A204.1 (cell line): ENCODE measurements at regions not wholly inside any gene's neighbourhood (a gene's known extent, or its start where the extent isn't known, plus 50 kb on each side); places are given as distances from the start of the nearest gene placed in this dataset.
"Not testable (repeated sequence)": the region's sequence is repeated elsewhere in the genome, so short reads cannot be mapped to it uniquely, and the experiment has no call there.

Experiments used
- FAIRE-seq: peaks from 2 replicates; lab custom pipeline; 2012; peaks lifted over from hg19 to GRCh38; lab: Jason Lieb, UNC

- FAIRE-seq: no peak
These were observed 658.4 kb downstream of the UQCRFS1 start for GRCh38 chr19:28554321-28555091.

- FAIRE-seq: no peak
These were observed 659.2 kb downstream of the UQCRFS1 start for GRCh38 chr19:28553764-28554163.

GRCh38 chr19:28553005-28553404 lies 659.9 kb downstream of the UQCRFS1 start:
- no peak for FAIRE-seq

DNA sequence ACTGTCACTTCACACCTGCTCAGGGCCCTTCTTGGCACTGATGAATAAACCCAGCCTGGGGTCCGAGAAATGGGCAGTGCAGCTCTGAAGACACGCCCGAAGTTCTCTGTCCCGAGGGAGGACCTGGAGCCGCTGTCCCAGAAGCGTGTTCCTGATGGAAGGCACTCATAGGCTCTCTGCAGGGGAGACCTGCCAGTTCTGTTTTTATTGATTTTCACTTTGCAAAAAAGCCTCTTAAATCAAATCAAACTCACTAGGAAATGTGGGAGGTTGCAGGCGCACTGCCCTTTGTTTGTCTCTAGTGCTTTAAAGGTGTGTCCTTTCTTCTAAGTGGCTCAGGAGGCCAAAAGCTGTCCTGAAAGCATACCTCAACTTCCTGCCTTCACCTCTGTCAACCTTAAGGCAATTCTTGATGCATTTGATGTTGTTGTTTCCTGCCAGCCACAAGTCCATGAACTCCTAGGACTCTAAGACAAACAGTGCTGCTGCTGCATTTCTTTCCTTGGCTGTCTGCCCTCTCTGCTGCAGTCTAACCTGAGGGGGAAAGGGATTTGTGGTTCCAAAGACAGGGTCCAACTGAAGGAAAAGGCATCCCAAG lies 663.2 kb downstream of the UQCRFS1 start:
- FAIRE-seq: no peak

- no peak for FAIRE-seq
These were observed 666.7 kb downstream of the UQCRFS1 start for GRCh38 chr19:28546148-28546685.

- not testable (repeated sequence) for FAIRE-seq
These were observed 667.6 kb downstream of the UQCRFS1 start for GRCh38 chr19:28545397-28545796.

- no peak for FAIRE-seq
These were observed 668.3 kb downstream of the UQCRFS1 start for GRCh38 chr19:28544451-28545261.

GRCh38 chr19:28543244-28543776 lies 669.6 kb downstream of the UQCRFS1 start:
- FAIRE-seq: no peak

GRCh38 chr19:28542394-28543243 lies 670.3 kb downstream of the UQCRFS1 start:
- FAIRE-seq: no peak

DNA sequence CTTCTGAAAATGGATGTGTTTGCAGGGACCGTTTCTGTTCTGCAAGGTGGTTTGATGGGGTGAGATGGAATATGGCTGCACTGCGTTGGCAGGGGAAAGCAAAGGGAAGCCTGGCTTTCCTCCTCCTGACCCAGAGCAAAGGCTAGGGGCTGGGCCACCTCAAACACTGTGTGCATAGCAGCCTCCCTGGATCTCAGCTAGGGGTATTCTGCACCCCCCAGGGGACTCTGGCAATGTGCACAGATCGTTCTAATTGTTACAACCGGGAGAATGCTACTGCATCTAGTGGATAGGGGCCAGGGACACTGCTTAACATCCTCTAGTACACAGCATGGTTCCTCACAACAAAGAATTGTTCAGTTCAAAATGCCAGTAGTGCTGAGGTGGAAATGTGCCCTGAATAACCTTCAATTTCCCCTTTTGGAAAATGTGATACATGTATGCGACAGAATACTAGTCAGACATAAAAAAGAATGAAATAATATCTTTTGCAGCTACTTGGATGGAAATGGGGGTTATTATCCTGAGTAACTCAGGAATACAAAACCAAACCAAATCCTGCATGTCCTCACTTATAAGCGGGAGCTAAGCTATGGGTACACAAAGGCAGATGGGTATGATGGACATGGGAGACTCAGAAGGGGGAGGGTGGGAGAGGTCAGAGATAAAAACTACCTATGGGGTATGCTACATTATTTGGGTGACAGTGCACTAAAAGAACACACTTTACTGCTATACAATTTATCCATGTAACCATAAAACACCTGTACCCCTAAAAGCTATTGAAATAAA lies 671.2 kb downstream of the UQCRFS1 start:
- no peak for FAIRE-seq

- FAIRE-seq: no peak
These were observed 671.9 kb downstream of the UQCRFS1 start for GRCh38 chr19:28541029-28541428.

DNA sequence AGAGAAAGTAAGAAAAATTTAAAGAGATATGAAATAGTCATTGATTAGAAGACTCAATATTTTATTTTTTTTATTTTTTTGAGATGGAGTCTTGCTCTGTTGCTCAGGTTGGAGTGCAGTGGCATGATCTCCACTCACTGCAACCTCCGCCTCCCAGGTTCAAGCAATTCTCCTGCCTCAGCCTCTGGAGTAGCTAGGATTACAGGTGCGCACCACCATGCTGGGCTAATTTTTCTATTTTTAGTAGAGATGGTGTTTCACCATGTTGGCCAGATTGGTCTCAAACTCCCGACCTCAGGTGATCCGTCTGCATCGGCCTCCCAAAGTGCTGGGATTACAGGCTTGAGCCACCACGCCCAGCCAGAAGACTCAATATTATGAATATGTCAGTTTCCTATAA lies 672.6 kb downstream of the UQCRFS1 start:
- not testable (repeated sequence) for FAIRE-seq

- no peak for FAIRE-seq
These were observed 673.2 kb downstream of the UQCRFS1 start for GRCh38 chr19:28539759-28540158.

DNA sequence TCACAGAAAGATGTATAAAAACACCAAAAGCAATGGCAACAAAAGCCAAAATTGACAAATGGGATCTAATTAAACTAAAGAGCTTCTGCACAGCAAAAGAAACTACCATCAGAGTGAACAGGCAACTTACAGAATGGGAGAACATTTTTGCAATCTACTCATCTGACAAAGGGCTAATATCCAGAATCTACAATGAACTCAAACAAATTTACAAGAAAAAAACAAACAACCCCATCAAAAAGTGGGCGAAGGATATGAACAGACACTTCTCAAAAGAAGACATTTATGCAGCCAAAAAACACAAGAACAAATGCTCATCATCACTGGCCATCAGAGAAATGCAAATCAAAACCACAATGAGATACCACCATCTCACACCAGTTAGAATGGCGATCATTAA lies 674.4 kb downstream of the UQCRFS1 start:
- not testable (repeated sequence) for FAIRE-seq

- no peak for FAIRE-seq
These were observed 675.1 kb downstream of the UQCRFS1 start for GRCh38 chr19:28537896-28538295.

- no peak for FAIRE-seq
These were observed 675.9 kb downstream of the UQCRFS1 start for GRCh38 chr19:28537079-28537478.

GRCh38 chr19:28535352-28535775 lies 677.6 kb downstream of the UQCRFS1 start:
- no peak for FAIRE-seq

- no peak for FAIRE-seq
These were observed 678.1 kb downstream of the UQCRFS1 start for GRCh38 chr19:28534766-28535351.

DNA sequence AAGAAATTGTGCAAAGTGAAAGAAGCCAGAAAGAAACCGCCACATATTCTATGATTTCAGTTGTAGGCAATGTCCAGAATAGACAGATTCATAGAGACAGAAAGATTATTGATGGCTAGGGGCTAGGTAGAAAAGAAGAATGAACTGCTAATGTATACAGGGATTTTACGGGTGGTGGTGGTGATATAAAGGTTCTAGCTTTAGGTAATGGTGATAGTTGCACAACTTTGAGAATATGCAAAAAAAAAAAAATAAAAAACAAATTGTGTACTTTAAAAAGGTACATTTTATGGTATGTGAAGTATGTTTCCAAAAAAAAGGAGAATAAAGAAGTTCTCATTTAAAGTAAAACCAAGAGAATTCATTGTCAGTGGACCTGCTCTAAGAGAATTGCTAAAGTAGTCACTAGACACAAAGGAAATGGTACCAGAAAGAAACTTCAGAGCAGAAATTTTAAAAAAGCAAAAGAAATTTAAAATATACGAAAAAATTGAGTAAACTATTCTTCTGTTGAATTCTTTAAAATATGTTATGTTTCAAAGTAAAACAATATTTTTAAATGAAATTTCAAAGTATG lies 680.1 kb downstream of the UQCRFS1 start:
- FAIRE-seq: no peak

DNA sequence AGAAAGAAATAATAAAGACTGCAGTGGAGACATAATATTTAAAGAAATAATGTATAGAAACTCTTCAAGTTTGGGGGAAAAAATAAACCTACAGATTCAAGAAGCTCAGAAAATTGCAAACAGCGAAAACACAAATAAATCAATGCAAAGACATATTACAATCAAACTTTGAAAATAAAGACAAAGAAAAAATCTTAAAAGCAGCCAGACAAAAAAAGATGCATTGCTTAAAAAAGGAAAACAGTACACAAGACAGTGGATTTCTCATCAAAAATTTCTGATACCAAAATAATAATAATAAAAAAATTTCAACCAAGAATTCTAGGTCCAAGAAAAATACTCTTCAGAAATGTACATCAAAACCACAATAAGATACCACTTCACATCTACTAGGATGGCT lies 681.0 kb downstream of the UQCRFS1 start:
- no peak for FAIRE-seq
